HFFc6 (cell line): ENCODE measurements at regions not wholly inside any gene's neighbourhood (a gene's known extent, or its start where the extent isn't known, plus 50 kb on each side); places are given as distances from the start of the nearest gene placed in this dataset.

Experiments used
- DNase-seq: peaks from one replicate; pipeline ENCODE4 v3.0.0-alpha.2; 2018
- H3K27ac Mint-ChIP-seq: 2 replicates; pipeline ENCODE4 v1.8.0; 2020; ENCODE audit warnings: mild to moderate bottlenecking, mixed read lengths
- H3K27me3 Mint-ChIP-seq: 2 replicates; pipeline ENCODE4 v1.8.0; 2021; ENCODE audit warnings: mild to moderate bottlenecking, moderate library complexity, mixed read lengths; ENCODE audit not compliant: insufficient read depth
- H3K36me3 Mint-ChIP-seq: 2 replicates; pipeline ENCODE4 v1.8.0; 2021; ENCODE audit warnings: low read depth, mixed read lengths
- H3K4me1 Mint-ChIP-seq: 2 replicates; pipeline ENCODE4 v1.8.0; 2020; ENCODE audit warnings: low read depth, mixed read lengths
- H3K4me3 Mint-ChIP-seq: 2 replicates; pipeline ENCODE4 v1.8.0; 2020; ENCODE audit warnings: mild to moderate bottlenecking, moderate library complexity, mixed read lengths
- H3K9me3 Mint-ChIP-seq: 2 replicates; pipeline ENCODE4 v1.8.0; 2020; ENCODE audit warnings: mild to moderate bottlenecking, mixed read lengths
- TF ChIP-seq, protein P1 (sequence below): fragments of 200-600 bp; sonication (generic); IDR thresholded peaks from 2 replicates; pipeline ENCODE4 v1.5.0; 2021; ENCODE audit warnings: antibody characterized with exemption, mild to moderate bottlenecking

DNA sequence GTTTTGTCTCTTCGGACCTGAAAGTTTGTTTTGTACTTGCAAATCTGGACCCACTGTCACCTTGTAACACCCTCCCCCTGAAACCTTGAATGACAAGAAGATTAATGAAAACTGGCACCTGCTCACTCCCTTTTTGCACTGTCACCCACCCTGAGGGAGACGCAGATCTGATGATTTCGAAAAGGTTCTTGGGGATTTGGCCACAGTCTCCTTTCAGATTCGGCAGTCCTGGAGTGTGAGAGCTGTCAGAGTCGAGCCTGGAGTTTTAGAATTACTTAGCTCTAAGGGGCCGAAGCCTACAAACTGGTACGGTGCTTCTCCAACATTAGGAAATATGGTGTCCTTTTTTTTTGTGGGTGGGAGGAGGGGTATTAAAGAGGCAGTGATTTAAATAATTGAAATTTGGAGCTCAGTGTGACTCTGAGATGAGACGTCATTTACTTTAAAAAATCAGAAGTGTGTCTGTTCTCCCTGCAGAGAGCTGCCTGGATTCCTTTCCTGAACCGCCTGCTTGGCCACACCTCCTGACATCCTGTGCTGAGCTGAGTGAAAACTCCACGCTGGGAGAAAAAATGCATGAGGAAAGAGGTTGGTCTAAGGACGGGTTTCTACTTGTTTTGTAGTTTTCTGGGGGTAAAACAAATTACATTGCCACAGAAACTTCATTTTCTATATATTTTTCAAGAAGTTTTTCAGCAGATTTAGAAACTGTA is 447.0 kb upstream of the CDH4 start:
- Mint-ChIP-seq H3K4me1 (no peaks in the 10 kb centered on the region), H3K27me3 (no peaks in the 10 kb centered on the region; the same call in none of the 2 replicates), H3K27ac (no peak overlapping the region), H3K4me3 (no peak overlapping the region), H3K9me3 (peaks cover 47% of the 10 kb centered on the region), H3K36me3 (peaks cover 10% of the 10 kb centered on the region)
- TF ChIP-seq, protein P1, sequence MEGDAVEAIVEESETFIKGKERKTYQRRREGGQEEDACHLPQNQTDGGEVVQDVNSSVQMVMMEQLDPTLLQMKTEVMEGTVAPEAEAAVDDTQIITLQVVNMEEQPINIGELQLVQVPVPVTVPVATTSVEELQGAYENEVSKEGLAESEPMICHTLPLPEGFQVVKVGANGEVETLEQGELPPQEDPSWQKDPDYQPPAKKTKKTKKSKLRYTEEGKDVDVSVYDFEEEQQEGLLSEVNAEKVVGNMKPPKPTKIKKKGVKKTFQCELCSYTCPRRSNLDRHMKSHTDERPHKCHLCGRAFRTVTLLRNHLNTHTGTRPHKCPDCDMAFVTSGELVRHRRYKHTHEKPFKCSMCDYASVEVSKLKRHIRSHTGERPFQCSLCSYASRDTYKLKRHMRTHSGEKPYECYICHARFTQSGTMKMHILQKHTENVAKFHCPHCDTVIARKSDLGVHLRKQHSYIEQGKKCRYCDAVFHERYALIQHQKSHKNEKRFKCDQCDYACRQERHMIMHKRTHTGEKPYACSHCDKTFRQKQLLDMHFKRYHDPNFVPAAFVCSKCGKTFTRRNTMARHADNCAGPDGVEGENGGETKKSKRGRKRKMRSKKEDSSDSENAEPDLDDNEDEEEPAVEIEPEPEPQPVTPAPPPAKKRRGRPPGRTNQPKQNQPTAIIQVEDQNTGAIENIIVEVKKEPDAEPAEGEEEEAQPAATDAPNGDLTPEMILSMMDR = no peak
- no peak for DNase-seq

DNA sequence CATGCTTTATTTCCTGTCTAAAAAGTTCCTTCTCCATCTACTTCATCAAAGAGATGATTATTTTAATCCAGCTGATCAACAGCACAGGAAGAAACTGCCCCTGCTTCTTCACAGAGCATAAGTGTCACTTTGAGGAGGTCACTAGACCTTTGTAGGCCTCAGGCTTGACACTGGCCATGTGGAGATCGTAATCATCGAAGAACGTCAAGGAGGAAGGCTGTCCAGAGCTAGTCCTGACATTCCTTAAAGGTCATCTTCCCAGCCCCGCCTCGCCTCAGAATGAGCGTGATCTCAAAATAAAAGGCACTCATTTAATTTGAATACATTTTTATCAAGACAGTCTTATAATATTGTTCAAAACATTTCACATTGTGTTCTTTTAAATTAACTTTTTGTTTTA is 445.7 kb upstream of the CDH4 start:
- Mint-ChIP-seq H3K36me3 (peaks cover 5% of the 10 kb centered on the region), H3K27me3 (no peaks in the 10 kb centered on the region; the same call in none of the 2 replicates), H3K4me1 (no peaks in the 10 kb centered on the region), H3K27ac (no peak overlapping the region), H3K9me3 (peaks cover 48% of the 10 kb centered on the region), H3K4me3 (no peak overlapping the region)
- no peak for DNase-seq
- TF ChIP-seq, protein P1 = no peak

DNA sequence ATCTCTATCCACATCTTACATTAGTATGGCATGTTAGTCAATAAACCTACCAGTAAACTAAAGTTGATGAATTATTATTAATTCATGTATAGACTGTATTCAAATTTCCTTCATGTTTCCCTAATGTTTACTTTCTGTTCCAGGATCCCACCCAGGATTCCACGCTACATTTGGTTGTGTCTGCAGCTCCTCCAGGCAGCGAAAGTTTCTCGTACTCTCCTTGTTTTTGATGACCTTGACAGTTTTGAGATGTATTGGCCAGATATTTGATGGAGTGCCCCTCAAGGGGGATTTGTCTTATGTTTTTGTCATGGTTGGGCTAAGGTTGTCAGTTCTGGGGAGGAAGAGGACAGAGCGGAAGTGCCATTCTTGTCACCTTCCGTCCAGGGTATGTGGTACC is 445.2 kb upstream of the CDH4 start:
- Mint-ChIP-seq H3K9me3 (peaks cover 43% of the 10 kb centered on the region), H3K4me3 (no peak overlapping the region), H3K27me3 (no peaks in the 10 kb centered on the region; the same call in none of the 2 replicates), H3K36me3 (peaks cover 4% of the 10 kb centered on the region; the same call in 1 of the 2 replicates), H3K27ac (no peak overlapping the region), H3K4me1 (no peaks in the 10 kb centered on the region)
- DNase-seq = no peak
- TF ChIP-seq, protein P1 = no peak

DNA sequence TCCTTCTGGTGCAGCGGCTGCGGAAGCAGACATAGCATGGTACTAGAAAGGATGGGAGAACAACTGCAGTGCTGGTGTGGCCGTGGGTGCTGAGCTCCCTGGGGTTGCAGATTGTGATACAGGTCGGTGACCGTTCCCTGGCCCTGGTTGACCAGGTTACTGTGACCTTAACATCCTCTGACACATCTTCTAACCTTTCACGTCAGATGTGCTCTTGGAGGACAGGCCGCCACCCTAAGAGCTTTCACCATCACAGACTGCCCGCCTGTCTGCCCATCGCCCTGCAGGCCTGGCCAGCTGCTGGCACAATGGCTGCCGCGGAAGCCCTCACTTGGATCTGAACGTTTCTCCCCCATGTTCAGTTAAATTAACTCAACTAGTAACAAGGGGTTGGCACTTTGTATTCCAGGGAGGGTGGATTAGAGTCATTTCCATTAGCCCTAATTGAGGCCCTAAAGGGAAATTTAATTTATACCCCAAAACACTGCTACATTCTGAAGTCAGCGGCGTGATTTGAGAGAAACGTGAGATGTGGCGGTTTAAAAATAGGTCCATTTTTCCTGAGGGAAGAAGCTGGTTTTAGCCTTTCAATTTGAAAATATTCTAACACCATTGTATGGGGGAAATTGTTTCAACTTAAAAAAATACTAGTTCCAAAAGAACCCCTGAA is 443.9 kb upstream of the CDH4 start:
- TF ChIP-seq, protein P1 = no peak
- H3K4me3 Mint-ChIP-seq = no peak overlapping the region
- H3K36me3 Mint-ChIP-seq = peaks cover 4% of the 10 kb centered on the region; the same call in 1 of the 2 replicates
- peaks cover 37% of the 10 kb centered on the region for H3K9me3 Mint-ChIP-seq
- H3K4me1 Mint-ChIP-seq = no peaks in the 10 kb centered on the region
- H3K27ac Mint-ChIP-seq = no peak overlapping the region
- no peak for DNase-seq
- no peaks in the 10 kb centered on the region; the same call in 1 of the 2 replicates for H3K27me3 Mint-ChIP-seq

DNA sequence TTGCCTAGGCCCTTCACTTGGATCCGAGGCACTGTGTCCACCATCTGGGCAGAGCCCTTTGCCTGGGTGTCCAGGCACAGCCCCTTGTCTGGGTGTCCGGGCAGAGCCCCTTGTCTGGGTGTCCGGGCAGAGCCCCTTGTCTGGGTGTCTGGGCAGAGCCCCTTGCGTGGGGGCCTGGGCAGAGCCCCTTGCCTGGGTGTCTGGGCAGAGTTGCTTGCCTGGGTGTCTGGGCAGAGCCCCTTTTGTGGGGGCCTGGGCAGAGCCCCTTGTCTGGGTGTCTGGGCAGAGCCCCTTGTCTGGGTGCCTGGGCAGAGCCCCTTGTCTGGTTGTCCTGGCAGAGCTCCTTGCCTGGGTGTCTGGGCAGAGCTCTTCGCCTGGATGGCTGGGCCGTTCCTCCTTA is 443.4 kb upstream of the CDH4 start:
- no peaks in the 10 kb centered on the region for H3K4me1 Mint-ChIP-seq
- peaks cover 39% of the 10 kb centered on the region for H3K9me3 Mint-ChIP-seq
- H3K4me3 Mint-ChIP-seq = no peak overlapping the region
- H3K27ac Mint-ChIP-seq = no peak overlapping the region
- peaks cover 4% of the 10 kb centered on the region; the same call in 1 of the 2 replicates for H3K36me3 Mint-ChIP-seq
- DNase-seq = no peak
- H3K27me3 Mint-ChIP-seq = no peaks in the 10 kb centered on the region; the same call in 1 of the 2 replicates
- TF ChIP-seq, protein P1 = no peak
